ENCODE measurements at regions not wholly inside any gene's neighbourhood (a gene's known extent, or its start where the extent isn't known, plus 50 kb on each side); places are given as distances from the start of the nearest gene placed in this dataset.
"Not testable (repeated sequence)": the region's sequence is repeated elsewhere in the genome, so short reads cannot be mapped to it uniquely, and the experiment has no call there.

GRCh38 chr18:38654946-38655345 is 1089.3 kb upstream of the CELF4 start:
- no peak for DNase-seq

DNA sequence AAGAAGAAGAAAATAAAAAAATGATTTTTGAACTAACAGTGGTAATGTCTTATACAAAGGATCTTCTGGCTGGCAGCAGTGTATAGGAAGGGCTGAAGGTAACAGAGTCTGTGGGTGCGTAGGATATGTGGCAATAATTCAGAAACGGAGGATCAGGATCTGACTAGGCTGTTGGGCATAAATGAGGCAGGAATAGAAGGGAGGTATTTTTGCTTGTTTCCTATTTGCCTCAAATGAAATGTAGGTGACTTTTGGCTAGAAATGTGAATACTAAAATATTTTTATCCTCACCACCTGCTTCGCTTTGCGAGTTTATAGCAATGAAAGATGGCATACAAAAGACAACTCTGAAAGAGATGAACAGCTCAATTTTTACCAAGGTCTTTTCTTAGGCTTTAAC is 1086.1 kb upstream of the CELF4 start:
- no peak for DNase-seq

DNA sequence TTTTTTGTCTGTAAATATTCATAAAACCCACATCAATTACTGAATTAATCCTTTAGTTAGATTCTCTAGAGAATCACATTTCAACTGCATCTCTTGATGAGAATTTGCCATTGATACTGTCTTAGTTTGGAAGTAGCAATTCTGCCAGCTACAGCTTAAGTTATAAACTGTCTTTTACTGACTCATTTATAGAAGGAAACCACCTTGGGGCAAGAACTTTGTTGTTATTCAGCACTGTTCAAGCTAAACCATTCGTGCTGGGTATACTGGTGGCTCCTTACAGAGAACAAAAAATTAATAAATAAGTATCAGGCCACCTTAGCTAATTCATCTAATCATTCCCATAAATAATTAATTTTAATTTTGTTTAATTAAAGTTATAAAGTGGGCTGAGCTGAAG is 1082.6 kb upstream of the CELF4 start:
- no peak for DNase-seq

DNA sequence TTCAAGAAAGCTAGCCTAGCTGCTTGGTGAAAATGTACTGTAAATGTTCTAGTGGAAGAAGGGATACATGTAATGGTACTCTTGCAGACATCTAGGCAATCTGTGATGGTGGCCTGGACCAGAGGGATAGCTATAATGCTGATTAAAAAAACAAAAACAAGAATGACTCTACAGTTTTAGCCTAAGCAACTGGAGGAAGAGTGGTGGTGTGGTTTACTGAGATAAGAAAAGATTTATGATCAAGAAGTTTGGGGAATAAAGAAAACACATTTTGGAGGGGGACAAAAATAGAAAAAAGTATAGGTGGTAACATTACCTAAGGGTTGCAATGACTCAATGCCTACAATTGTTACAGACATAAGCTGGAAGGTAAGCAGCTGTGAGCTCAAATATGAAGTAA is 1080.7 kb upstream of the CELF4 start:
- no peak for DNase-seq

DNA sequence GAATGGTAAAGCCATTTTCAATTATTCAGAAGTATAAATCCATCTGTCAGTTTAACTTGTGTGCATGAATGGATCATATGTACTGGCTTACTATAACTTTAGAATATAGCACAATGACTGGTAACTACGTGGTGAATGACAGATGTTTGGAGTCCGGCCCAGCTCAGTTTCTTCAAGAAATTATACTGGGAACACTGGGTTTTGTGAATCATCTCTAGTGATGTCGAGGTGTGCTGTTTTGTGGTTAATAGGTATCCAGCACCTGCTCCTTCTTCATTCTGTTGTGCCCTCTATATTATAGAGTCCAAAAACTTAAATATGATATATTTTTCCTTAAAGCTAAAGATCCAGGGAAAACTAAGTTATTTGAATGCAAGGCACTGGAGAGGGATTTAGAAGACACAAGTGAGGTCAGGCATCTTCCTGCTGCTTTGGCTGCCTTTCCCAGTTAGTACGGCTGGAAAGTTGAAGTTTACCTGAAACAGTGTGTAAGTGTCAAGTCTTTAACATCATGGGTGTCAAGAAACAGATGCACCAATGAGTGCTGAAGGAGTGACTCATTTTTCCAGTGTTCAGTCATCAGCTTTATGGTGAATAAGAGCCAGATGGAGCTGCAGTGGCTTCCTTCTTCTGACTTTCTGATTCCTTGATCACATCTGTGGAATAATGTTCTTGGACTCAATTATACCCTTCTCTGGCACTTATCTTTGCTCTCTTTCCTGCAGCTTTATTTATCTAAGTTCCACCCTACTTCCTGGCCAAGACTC is 1079.5 kb upstream of the CELF4 start:
- DNase-seq = no peak

DNA sequence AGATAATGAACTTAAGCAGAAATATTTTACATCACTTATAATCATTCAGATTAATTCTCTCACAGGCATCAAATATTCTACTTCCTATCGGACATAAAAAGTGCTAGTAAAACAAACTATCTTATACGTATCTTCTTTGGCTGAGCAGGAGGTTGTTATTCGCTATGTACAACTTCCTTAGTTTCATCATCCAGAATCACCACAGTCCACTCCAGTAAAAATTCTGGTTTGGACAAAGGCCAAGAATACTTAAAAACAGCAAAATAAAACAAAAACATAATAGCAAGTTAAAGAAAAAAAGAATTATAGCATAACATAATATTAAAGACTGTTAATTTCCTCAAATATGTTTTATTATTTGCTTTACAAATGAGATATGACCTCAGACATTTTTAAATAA is 1077.1 kb upstream of the CELF4 start:
- no peak for DNase-seq

DNA sequence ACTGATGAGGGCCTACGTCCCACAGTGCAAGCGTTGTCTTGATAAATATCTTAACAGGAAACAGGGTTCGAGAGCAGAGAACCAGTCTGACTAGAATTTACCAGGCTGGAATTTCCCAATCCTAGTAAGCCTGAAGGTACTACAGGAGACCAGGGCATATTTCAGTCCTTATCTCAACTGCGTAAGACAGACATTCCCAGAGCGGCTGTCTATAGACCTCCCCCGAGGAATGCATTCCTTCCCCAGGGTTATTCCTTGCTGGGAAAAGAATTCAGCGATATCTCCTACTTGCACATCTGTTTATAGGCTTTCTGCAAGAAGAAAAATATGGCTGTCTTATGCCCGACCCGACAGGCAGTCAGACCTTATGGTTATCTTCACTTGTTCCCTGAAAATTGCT is 1074.1 kb upstream of the CELF4 start:
- DNase-seq = not testable (repeated sequence)

DNA sequence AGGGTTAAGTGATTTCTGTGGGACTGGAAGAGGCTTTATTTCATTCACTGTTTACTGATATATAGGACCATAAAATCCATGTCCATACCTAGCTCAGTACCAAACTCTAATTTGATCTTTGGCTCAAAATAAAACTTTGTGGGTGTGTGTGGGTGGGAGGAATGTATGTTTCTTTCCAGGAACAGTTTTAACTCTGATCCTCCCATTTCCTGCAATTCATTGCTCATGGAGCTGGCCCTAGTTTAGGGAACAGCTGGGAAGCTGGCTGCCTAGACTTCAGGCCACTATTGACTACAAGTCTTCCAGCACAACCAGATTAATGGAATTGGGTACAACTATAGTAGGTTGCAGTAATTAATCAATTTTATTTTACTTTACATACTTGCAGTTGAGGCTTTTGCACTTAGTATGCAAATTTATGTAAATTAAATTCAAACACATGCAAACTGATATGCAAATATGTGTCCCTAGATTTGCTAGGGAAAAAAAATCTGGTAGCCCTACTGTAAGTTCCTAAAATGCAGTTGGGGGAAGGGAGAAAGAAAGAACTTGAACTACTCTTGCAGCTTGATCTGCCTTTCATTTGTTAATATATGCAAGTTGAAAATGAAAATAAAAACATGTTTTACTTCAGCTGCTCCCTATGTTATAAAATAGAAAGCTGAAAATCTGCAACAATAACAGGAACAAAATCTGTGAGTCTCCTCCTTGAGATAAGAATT is 1070.3 kb upstream of the CELF4 start:
- no peak for DNase-seq

GRCh38 chr18:38634117-38634516 is 1068.5 kb upstream of the CELF4 start:
- no peak for DNase-seq

GRCh38 chr18:38633333-38633732 is 1067.7 kb upstream of the CELF4 start:
- DNase-seq = no peak

GRCh38 chr18:38619129-38619528 is 1053.5 kb upstream of the CELF4 start:
- no peak for DNase-seq

- DNase-seq = no peak
Observed at GRCh38 chr18:38616306-38616705, 1050.7 kb upstream of the CELF4 start.

DNA sequence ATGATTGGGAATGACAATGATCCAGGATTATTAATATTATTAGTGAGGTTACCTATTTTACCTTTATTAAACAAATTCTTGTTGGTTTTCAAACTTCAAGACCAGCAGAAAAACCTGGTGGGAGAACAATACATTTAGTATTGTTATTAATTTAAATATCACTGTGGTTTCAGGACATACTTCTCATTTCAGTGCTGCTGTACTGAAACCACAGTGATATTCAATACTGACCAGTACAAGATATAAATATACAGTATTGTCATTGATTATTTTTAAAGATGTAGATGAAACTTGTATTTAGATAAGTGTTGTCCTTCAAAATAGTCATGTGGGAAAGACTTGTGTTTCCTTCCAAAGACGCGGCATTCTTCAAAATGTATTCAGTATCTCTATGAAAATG is 1047.3 kb upstream of the CELF4 start:
- DNase-seq = no peak

- DNase-seq = no peak
Observed at GRCh38 chr18:38611036-38611964, 1045.7 kb upstream of the CELF4 start.

- no peak for DNase-seq
Observed at GRCh38 chr18:38606841-38607240, 1041.2 kb upstream of the CELF4 start.

GRCh38 chr18:38602341-38602740 is 1036.7 kb upstream of the CELF4 start:
- no peak for DNase-seq

DNA sequence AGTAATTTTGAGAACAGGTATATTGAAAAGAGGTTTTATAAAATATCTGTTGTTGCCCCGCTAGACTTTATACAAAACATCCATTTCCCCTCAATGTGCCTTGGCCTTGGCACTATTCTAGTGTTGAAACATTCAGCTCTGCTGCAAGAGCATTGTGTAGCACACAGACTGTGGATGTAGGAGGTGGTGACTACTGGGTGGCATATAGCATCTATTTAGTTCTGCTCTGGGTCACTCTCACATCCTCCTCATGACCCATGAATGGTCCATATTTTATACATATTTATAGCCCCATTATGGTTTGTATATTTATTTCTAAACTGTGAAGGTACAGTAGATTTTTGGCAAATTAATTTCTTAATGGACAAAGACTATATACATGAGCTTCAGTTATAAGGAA is 1022.0 kb upstream of the CELF4 start:
- DNase-seq = no peak

GRCh38 chr18:38586327-38586726 is 1020.7 kb upstream of the CELF4 start:
- no peak for DNase-seq

DNA sequence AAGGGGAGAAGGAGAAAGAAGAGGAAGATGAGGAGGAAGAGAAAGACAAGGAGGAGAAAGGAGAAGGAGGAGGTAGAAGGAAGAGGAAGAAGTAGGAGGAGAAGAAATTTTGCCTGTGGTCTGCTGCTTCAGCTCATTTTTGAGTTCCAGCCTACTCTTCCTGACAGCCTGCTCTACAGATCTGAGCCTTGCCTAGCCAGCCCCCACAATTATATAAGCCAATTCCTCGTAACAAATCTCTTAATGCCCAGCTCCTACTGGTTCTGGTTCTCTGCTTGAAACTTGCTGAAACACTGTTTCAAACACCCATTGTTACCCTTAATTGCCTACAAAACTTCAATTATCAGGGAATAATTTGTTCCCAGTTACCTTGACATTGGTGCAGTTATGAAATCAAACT is 1014.2 kb upstream of the CELF4 start:
- no peak for DNase-seq

GRCh38 chr18:38576916-38577315 is 1011.3 kb upstream of the CELF4 start:
- DNase-seq = no peak

DNA sequence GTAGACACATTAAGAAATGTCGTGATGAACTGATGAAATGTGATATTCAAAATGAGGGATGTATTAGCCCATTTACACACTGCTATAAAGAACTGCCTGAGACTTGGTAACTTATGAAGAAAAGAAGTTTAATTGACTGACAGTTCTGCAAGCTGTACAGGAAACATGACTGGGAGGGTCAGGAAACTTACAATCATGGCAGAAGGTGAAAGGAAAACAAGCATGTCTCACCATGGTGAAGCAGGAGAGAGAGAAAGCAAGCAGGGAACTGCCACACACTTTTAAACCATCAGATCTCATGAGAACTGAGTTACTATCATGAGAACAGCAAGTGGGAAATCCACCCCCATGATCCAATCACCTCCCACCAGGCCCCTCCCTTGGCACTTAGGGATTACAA is 1010.8 kb upstream of the CELF4 start:
- no peak for DNase-seq

DNA sequence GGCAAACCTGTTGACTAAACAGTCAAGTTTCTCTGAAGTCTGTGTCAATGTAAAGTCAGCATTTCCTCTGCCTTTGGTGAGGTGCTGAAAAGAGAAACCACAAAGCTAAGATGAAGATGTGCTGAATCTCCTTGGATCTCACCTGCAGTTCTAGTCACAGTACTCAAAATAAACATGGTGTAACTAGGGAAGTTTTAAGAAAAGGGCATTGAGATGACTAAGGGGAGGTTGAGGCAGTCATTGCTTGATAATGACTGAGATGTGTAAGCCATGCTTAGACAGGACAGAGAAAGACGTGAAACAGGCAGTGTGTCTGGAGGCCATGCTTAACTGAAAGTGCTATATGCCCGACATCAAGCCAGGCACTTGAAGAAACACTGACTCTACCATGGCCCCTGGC is 1010.0 kb upstream of the CELF4 start:
- DNase-seq = no peak

- no peak for DNase-seq
Observed at GRCh38 chr18:38575023-38575422, 1009.4 kb upstream of the CELF4 start.
